BJ (cell line): ENCODE measurements at regions not wholly inside any gene's neighbourhood (a gene's known extent, or its start where the extent isn't known, plus 50 kb on each side); places are given as distances from the start of the nearest gene placed in this dataset.

ENCODE experiments used
- CTCF ChIA-PET: fragments of 350-600 bp; formaldehyde crosslinking; extraction: SDS; loops from one replicate; lab custom pipeline; 2021; ENCODE audit warnings: antibody characterized with exemption, inconsistent platforms; lab: Yijun Ruan, JAX
- POLR2A ChIA-PET: fragments of 300-600 bp; sonication (Branson Sonifier 250); formaldehyde crosslinking; extraction: SDS; loops from one replicate; lab custom pipeline; 2021; ENCODE audit warnings: antibody characterized with exemption; lab: Charles Lee
- DNase-seq: peaks from one replicate; pipeline ENCODE4 v3.0.0-alpha.2; 2011; ENCODE audit warnings: low read depth
- H3K27me3 ChIP-seq: 2 replicates; pipeline ENCODE4 v1.6.0; 2011; ENCODE audit warnings: low read length; ENCODE audit not compliant: control insufficient read depth, insufficient read depth
- H3K36me3 ChIP-seq: 2 replicates; pipeline ENCODE4 v1.5.1; 2011; ENCODE audit warnings: low read length; ENCODE audit not compliant: control insufficient read depth, insufficient read depth
- H3K4me3 ChIP-seq: 2 replicates; pipeline ENCODE4 v1.5.1; 2011; ENCODE audit warnings: low read depth, mild to moderate bottlenecking, control low read depth, low read length
- TF ChIP-seq, protein P1 (sequence below): IDR thresholded peaks from 2 replicates; pipeline ENCODE4 v1.5.1; 2011; ENCODE audit warnings: low read depth, mild to moderate bottlenecking, control low read depth, inconsistent platforms, low read length, moderate library complexity; ENCODE audit not compliant: insufficient read depth

DNA sequence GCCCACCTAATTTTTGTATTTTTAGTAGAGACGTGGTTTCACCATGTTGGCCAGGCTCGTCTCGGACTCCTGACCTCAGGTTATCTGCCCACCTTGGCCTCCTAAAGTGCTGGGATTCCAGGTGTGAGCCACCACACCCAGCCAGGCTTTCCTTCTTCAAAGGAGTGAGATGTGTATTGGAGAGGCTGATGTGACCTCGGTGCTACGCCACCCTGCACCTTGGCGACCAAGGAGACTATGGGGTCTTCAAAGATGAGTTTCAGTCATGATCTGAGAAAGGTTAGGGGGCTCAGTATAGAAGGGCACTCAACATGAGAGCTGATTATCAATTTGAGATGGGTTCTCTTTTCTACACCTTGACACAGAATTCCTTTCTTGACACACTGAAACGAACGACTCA lies 284.2 kb upstream of the WWC1 start:
- H3K36me3 ChIP-seq = no peaks in the 10 kb centered on the region
- no peak overlapping the region for H3K4me3 ChIP-seq
- no peaks in the 10 kb centered on the region for H3K27me3 ChIP-seq
- TF ChIP-seq, protein P1, sequence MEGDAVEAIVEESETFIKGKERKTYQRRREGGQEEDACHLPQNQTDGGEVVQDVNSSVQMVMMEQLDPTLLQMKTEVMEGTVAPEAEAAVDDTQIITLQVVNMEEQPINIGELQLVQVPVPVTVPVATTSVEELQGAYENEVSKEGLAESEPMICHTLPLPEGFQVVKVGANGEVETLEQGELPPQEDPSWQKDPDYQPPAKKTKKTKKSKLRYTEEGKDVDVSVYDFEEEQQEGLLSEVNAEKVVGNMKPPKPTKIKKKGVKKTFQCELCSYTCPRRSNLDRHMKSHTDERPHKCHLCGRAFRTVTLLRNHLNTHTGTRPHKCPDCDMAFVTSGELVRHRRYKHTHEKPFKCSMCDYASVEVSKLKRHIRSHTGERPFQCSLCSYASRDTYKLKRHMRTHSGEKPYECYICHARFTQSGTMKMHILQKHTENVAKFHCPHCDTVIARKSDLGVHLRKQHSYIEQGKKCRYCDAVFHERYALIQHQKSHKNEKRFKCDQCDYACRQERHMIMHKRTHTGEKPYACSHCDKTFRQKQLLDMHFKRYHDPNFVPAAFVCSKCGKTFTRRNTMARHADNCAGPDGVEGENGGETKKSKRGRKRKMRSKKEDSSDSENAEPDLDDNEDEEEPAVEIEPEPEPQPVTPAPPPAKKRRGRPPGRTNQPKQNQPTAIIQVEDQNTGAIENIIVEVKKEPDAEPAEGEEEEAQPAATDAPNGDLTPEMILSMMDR = no peak
- CTCF ChIA-PET = no interaction called here
- DNase-seq = no peak
- POLR2A ChIA-PET = interaction anchor here (0.6 kb wide), 1 partner anchor 112 kb away, joined by 3 read pairs; no protein-coding TSS in a partner anchor

DNA sequence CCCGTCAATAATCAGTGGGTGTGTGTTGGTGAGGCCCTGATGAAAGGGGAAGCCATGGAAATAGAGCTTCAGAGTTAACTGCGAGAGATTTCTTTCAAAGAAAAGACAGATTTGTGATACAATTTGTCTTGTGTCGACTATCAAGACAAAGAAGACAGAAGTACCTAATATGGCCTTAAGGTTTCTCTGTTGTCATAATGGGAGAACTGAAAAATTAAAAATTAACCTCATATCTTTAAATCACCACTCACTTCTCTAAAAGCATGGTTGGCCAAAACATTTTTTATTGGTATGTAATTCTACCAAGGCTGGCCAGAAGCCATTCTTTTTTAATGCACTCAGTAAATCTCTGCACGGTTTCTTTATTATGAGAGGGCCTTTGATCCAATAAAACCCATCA lies 282.9 kb upstream of the WWC1 start:
- Histone ChIP-seq H3K36me3 (no peaks in the 10 kb centered on the region), H3K27me3 (no peaks in the 10 kb centered on the region), H3K4me3 (no peak overlapping the region)
- TF ChIP-seq, protein P1 = no peak
- POLR2A ChIA-PET = no interaction called here
- no peak for DNase-seq
- CTCF ChIA-PET = no interaction called here

DNA sequence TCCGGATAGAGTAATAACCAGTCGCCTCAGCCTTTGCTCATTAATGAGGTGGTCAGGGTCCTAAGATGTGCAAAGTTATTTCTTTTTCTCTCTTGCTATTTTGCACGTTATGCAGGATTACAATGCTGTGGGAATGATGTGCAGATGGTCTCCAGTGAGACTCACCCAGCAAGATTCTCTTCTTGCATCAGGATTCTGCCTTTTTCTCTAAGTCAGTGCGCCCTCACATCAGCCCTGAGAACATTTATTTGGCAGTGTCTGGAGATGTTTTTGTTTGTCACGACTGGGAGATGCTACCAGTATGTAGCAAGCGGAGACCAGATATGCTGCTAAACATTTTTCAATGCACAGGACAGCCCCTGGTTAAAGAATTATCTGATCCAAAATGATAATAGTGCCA lies 280.3 kb upstream of the WWC1 start:
- no peaks in the 10 kb centered on the region for H3K36me3 ChIP-seq
- no peak overlapping the region for H3K4me3 ChIP-seq
- ChIA-PET CTCF (no interaction called here), POLR2A (no interaction called here)
- no peaks in the 10 kb centered on the region for H3K27me3 ChIP-seq
- TF ChIP-seq, protein P1 = no peak
- DNase-seq = no peak

DNA sequence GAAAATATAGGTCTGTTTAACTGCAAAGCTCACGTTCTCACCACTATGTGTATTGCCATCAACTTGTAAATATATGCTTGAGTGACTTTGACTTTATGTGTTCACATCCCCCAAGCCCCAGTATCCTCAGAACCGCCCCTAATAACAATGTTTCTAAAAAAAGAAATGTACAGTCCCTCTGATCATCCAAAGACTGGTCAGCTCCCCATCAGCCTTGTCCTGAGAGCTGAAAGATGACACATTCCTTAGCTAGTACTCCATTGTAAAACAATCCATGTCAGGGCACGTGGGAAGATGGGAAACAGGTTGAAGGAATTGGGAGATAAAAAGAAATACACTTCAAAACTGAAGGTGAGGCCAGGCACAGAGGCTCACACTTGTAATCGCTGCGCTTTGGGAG lies 279.4 kb upstream of the WWC1 start:
- ChIA-PET POLR2A (no interaction called here), CTCF (no interaction called here)
- Histone ChIP-seq H3K4me3 (no peak overlapping the region), H3K36me3 (no peaks in the 10 kb centered on the region), H3K27me3 (no peaks in the 10 kb centered on the region; the same call in 1 of the 2 replicates)
- DNase-seq = no peak
- TF ChIP-seq, protein P1 = no peak

DNA sequence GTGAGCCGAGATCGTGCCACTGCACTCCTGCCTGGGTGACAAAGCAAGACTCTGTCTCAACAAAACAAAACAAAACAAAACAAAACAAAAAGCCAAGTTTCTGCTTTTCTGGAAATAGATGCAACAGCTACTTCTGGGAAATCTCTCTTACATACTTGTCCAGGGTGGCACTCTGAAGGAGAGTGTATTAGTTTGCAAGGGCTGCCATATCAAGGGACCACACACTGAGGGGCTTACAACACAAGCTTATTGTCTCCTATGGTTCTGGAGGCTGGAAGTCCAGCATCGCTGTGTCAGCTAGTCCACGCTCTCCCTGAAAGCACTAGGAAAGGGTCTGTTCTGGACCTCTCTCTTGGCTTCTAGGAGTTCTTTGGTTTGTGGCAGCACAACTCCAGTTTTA lies 277.9 kb upstream of the WWC1 start:
- CTCF ChIA-PET = interaction anchor here (0.6 kb wide), 1 partner anchor 447 kb away, joined by 3 read pairs; no protein-coding TSS in a partner anchor

More for the DNA sequence above, 277.9 kb upstream of the WWC1 start:
- POLR2A ChIA-PET = no interaction called here
- DNase-seq = no peak
- Histone ChIP-seq H3K36me3 (no peaks in the 10 kb centered on the region), H3K27me3 (no peaks in the 10 kb centered on the region; the same call in 1 of the 2 replicates), H3K4me3 (no peak overlapping the region)
- TF ChIP-seq, protein P1 = no peak
